Glutamatergic neuron (in vitro differentiated cells): ENCODE measurements at regions not wholly inside any gene's neighbourhood (a gene's known extent, or its start where the extent isn't known, plus 50 kb on each side); places are given as distances from the start of the nearest gene placed in this dataset.
A peak's percentile ranks its signal among the peaks of the same experiment; 100 is the strongest.

ENCODE experiments used
- DNase-seq: peaks from one replicate; pipeline ENCODE4 v3.0.0; 2022
- H3K27ac Mint-ChIP-seq: one replicate; pipeline ENCODE4 v1.8.0; 2020; ENCODE audit warnings: mild to moderate bottlenecking, mixed read lengths, inconsistent platforms; ENCODE audit not compliant: unreplicated experiment
- H3K27me3 Mint-ChIP-seq: one replicate; pipeline ENCODE4 v1.8.0; 2020; ENCODE audit warnings: mild to moderate bottlenecking, moderate library complexity, mixed read lengths, inconsistent platforms; ENCODE audit not compliant: unreplicated experiment
- H3K36me3 Mint-ChIP-seq: one replicate; pipeline ENCODE4 v1.8.0; 2020; ENCODE audit warnings: mild to moderate bottlenecking, mixed read lengths, inconsistent platforms; ENCODE audit not compliant: unreplicated experiment
- H3K4me1 Mint-ChIP-seq: one replicate; pipeline ENCODE4 v1.8.0; 2020; ENCODE audit warnings: mild to moderate bottlenecking, low read depth, mixed read lengths, inconsistent platforms; ENCODE audit not compliant: unreplicated experiment
- H3K4me3 Mint-ChIP-seq: one replicate; pipeline ENCODE4 v1.8.0; 2020; ENCODE audit warnings: mild to moderate bottlenecking, mixed read lengths, inconsistent platforms; ENCODE audit not compliant: unreplicated experiment
- H3K9me3 Mint-ChIP-seq: one replicate; pipeline ENCODE4 v1.8.0; 2020; ENCODE audit warnings: mild to moderate bottlenecking, moderate library complexity, mixed read lengths, inconsistent platforms; ENCODE audit not compliant: unreplicated experiment
- CTCF ChIP-seq: fragments of 200-600 bp; sonication (generic); IDR thresholded peaks from one replicate; pipeline ENCODE4 v1.5.0; 2021; ENCODE audit not compliant: partially characterized antibody, unreplicated experiment

- Mint-ChIP-seq H3K36me3 (no peaks in the 10 kb centered on the region), H3K27me3 (no peaks in the 10 kb centered on the region), H3K4me1 (no peaks in the 10 kb centered on the region), H3K9me3 (no peaks in the 10 kb centered on the region), H3K4me3 (no peak overlapping the region), H3K27ac (no peak overlapping the region)
- no peak for TF ChIP-seq CTCF
- no peak for DNase-seq
These were observed 200.2 kb downstream of the SPRY2 start for GRCh38 chr13:80140685-80141084.

- peaks cover 4% of the 10 kb centered on the region for H3K4me1 Mint-ChIP-seq
- H3K4me3 Mint-ChIP-seq, result no peak overlapping the region
- no peak for TF ChIP-seq CTCF
- H3K27ac Mint-ChIP-seq, result no peak overlapping the region
- no peaks in the 10 kb centered on the region for H3K36me3 Mint-ChIP-seq
- H3K9me3 Mint-ChIP-seq, result no peaks in the 10 kb centered on the region
- H3K27me3 Mint-ChIP-seq, result no peaks in the 10 kb centered on the region
- no peak for DNase-seq
These were observed 201.7 kb downstream of the SPRY2 start for GRCh38 chr13:80139196-80139595.

- no peak for TF ChIP-seq CTCF
- H3K36me3 Mint-ChIP-seq, result no peaks in the 10 kb centered on the region
- no peak overlapping the region for H3K27ac Mint-ChIP-seq
- peaks cover 16% of the 10 kb centered on the region for H3K4me1 Mint-ChIP-seq
- H3K27me3 Mint-ChIP-seq, result no peaks in the 10 kb centered on the region
- no peaks in the 10 kb centered on the region for H3K9me3 Mint-ChIP-seq
- DNase-seq, result no peak
- no peak overlapping the region for H3K4me3 Mint-ChIP-seq
These were observed 202.9 kb downstream of the SPRY2 start for GRCh38 chr13:80137994-80138393.

- no peak for DNase-seq
- TF ChIP-seq CTCF, result no peak
- Mint-ChIP-seq H3K9me3 (no peaks in the 10 kb centered on the region), H3K4me3 (no peak overlapping the region), H3K27me3 (no peaks in the 10 kb centered on the region), H3K36me3 (no peaks in the 10 kb centered on the region), H3K27ac (no peak overlapping the region), H3K4me1 (peaks cover 32% of the 10 kb centered on the region)
These were observed 206.6 kb downstream of the SPRY2 start for GRCh38 chr13:80134346-80134745.

GRCh38 chr13:80133631-80134261 is 207.2 kb downstream of the SPRY2 start:
- Mint-ChIP-seq H3K36me3 (no peaks in the 10 kb centered on the region), H3K4me3 (no peak overlapping the region), H3K9me3 (no peaks in the 10 kb centered on the region), H3K27ac (peak overlapping the region; percentile 5), H3K27me3 (no peaks in the 10 kb centered on the region), H3K4me1 (peaks cover 32% of the 10 kb centered on the region)
- DNase-seq, result no peak
- TF ChIP-seq CTCF, result no peak
